HG03442 (cell line): ENCODE measurements at regions not wholly inside any gene's neighbourhood (a gene's known extent, or its start where the extent isn't known, plus 50 kb on each side); places are given as distances from the start of the nearest gene placed in this dataset.

ENCODE experiments used
- ATAC-seq: cut with Tn5 transposase; IDR thresholded peaks from one replicate; pipeline ENCODE4 v1.9.1; 2021; ENCODE audit warnings: mild to moderate bottlenecking, moderate library complexity; ENCODE audit not compliant: unreplicated experiment

DNA sequence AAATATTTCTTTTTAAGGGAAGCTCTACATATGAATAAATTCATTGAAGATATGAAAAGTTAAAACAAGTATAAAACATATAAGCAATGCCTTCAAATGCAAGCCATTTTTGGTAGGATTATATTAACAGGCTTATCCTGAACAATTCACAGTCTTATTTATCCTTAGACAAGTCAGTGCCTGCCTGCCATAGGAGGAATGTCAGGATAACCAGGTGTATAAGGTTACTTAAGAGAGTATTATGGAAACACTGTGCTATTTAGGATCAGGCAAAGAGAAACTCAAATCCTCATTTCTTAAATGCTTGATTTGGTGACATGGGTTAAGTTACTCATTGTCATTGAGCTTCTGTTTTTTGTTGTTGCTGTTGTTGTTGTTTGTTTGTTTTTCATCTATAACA is 2029.9 kb upstream of the AGA start:
- ATAC-seq, result no peak

DNA sequence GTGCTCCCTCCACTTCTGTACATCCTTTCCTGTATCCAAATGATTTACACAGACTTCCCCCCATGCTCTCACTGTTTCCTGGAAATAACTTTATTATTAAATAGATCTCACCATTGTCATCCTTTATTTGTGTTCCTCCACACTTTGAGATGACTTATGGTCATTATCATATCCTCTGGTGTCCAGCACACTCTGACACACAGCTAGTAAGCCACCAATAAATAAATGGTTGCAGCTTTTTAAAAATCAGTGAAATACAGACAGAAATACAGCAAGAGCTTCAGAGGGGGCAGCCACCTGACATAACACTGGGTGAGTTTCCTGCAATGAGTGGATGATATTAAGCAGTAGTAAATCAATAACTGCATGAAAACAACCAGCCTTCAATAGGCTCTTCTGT is 2036.4 kb upstream of the AGA start:
- no peak for ATAC-seq

DNA sequence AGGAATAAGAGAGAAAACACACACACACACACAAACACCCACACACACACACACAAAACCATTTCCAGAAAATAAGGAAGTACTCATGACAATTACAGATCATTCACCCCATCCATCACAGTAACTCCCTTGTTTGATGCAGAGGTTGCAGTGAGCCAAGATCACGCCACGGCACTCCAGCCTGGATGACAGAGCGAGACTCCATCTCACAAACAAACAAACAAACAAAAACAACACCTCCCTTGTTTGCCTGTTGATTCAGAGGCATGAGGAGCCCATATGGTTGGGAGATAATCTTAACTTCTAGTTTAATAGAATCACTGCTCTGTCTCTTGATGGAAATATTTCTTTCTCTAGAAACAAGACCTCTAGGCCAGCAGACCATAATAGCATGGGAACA is 2043.5 kb upstream of the AGA start:
- no peak for ATAC-seq

DNA sequence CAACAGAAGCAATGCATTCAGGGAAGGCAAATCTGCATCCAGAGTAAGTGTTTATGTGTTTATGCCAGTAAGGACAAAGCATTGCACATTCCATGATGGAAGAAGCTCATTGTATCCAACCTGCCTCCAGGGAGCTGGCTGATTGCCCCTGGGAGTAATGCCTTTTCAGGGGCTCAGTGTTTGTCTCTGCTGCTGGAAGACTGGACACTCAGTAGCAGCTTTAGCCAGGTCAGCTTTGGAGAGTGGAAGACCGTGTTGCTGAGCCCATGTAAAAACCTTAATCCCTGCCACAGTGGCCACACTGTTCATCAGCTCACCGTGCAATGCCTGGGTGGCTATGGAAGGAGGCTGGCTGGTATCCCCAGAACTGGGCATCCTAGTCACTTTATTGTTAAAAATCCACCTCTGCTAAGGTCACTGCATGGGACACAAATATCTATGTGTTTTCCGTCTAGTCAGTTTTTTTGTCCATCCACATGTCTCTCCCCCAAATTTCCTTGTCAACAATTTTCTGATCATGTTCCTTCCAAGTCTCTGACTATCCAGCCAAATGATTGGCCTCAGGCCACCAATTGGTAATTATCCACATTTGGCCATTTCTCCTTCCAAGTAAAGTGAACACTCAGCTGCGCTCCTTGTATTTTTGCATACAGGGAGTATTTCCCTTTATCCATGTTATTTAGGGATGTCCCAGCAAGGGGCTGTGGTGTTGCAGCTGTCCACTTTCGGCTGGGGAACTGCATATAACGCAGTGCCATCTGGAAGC is 2044.5 kb upstream of the AGA start:
- no peak for ATAC-seq

DNA sequence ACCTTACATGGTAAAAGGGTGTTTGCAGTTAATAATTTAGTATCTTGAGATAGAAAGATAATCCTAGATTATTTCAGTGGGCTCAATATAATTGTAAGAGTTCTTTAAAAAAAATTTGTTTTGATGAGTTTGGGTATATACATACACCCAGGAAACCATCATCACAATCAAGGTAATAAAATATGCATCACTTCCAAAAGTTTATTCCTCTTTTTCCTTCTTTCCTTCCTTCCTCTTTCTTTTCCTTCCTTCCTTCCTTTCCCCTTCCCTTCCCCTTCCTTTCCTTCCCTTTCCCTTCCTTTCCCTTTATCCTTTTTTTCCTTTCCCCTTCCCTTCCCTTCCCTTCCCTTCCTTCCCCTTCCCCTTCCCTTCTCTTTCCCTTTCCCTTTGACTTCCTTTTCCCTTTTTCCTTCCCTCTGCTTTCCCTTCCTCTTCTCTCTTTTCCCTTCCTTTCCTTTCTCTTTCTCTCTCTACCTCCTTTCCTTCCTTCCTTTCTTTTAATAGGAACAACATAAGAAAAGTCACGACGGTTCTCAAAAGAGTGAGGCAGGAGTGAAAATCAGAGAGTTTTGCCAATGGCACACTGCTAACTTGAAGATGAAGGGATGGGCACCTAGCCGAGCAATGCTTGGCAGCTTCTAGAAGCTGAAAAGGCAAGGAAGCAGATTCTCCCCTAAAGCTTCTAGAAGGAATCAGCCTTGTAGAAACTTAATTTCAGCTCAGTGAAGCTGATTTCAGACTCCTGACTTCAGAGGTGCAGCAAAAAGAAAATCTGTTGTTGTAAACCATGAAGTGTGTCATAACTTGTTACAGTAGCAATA is 2050.2 kb upstream of the AGA start:
- no peak for ATAC-seq

DNA sequence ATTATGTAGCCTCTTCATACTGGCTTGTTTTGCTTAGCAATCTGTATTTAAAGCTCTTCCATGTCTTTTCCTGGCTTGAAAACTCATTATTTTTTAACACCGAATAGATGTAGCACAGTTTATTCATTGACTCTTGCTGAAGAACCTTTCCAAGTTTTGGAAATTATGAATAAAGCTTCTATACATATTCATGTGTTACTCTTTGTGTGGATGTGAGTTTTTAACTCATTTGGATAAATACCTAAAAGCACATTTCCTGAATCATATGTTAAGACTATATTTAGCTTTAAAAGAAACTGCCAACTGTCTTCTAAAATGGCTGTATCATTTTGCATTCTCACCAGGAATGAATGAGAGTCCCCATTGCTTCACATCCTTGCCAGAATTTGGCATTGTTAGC is 2061.7 kb upstream of the AGA start:
- ATAC-seq, result no peak

DNA sequence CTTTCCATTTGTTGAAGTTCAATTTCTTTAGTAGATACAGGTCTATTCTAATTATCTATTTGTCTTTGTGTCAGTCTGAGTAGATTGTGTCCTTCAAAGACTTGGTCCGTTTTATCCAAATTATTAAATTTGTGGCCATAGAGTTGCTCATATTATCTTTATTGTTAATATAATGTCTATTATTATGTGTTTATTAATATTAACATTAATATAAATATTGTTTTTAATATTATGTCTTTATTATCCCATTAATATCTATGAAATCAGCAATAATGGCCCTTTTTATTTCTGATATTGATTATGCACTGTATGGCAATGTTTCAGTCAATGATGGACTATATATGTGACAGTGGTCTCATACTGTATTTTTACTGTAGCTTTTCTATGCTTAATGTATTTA is 2067.3 kb upstream of the AGA start:
- ATAC-seq, result no peak

DNA sequence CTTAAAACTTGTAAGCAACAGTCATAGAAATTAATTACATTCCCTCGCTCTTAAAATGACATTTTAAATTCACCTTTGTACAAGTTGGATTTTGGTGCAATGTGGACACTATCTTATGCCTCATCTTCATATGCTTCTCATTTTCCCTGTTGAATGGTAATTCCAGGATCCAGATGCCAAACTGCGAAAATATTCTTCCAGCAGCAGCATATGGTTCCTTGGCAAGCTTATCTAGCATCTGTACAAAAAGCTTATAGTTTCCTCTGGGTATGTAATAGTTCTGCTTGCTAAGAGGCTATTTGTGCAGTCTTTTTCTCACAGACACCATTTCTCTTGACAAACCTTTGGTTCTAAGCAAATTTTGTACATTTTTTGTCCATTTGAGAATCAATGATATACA is 2079.7 kb upstream of the AGA start:
- no peak for ATAC-seq

DNA sequence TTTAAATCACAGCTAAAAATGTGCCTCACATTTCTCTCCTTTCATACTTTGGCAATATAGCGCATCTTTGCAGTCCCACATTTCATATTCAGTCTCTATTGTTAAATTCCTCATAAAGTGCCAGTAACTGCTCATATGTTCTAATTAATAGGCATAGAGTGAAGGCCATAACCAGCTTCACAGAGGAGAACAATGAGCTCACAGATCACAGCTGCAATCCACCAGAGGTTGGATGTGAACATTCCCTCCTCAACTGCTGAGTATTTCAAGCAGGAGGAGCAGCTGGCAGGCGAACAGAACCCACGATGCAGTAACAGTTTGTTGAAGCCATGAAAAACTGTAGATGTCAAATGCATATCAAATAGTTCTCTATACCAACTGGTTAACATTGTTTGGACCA is 2088.7 kb upstream of the AGA start:
- ATAC-seq, result no peak

DNA sequence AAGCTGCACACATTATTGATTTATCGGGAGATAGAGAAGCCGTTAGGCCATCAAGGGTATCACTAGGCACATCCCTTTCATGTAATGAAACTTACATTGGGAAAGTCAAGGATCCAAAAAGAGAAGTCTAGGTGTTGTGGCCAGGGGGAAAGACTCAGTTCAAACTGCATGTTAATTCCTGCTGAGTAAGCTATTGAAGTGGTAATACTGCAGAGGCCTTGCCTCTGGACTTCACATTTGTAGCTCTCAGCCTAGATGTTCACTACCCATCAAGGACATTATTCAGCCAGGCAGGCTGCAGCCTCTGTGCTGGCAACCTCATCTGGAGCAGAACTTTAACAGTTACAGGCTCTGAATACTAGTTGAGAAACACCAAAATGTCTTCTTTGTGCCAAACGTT is 2094.5 kb upstream of the AGA start:
- no peak for ATAC-seq

DNA sequence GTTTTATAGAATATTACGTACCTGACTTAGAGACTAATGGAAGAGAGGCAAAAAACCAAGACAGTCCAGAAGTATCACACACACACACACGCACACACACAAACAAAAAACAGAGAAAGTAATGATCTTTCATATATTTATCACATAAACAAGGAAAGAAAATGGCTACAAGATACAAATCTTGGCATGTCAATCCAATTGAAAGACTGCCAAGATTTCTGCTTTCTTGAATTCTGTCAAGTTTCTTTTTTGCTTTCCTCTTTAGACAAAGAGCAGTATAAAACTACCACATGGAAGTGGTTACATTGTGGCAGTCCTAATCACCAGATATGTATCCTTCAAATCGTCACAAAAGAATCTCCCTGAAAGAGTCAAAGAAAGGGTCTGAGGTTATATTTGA is 2097.4 kb upstream of the AGA start:
- no peak for ATAC-seq

DNA sequence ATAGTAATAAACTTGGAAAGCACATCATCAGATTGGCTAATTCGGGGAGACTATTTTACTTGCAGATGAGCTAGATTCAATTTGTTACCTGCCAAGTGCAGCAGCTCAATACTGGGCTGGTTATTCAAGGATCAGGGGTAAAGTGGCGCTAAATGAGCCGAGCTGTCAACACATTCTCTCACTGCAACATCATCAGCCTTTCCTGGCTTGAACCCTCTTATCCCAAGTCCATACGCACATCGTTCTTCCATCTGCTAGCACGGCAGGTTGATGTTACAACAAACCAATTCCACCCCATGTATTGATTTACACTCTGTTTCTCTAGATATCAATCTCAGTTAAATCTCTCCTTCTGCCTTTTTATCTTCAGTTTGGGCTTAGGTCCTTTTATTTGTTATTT is 2101.5 kb upstream of the AGA start:
- ATAC-seq, result no peak

DNA sequence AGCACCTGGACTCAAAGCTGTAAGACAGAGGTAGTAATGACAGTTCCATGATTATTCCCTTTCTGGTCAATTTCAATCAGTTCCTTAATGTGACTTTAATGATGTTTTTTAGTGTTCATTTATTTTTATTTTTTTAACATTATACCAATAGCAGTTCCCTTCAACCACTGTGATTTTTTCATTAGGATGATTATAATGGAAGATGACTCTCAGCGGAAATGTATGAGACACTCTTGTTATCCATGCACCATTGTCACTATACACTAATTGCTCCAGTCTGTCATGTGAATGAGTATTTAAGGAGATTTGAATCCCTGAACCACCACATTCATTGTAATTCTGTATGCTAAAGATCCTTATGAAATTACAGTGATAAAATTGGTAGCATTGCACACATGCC is 2102.3 kb upstream of the AGA start:
- no peak for ATAC-seq

DNA sequence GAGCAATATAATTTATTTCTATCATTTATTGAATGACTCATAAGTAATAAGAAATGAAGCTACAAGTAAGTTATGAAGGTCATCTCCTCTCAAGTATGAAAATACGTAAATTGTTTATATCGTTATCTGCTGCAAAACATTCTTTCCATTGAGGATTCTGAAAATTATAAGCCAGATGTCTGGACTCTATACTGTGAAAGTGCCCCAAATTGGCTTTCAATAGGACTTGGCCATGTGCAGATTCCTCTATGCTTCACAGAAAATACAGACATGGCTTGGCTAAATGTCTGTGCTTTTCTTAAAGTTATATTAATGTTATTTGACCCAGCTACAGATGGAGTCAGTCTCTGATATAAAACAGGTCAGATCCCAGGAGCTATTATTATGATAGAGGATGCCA is 2109.9 kb upstream of the AGA start:
- ATAC-seq, result no peak

DNA sequence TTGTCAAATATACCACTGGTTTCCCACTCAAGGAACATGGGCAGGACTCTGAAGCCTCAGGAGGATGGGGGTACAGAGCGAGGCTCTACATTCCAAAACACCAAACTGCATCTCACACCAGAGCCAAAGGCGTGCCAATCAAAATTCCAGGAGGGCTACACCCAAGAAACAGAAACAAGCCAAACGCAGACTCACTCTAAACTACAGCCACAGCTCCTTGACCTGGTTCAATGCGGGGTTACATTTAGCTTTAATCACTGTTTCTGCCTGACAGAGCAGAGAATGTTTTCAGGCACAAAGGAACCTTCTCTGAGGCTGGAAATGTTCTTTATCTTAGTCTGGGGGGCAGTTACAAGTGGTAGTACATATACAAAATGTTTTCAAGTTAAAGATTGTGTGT is 2121.5 kb upstream of the AGA start:
- no peak for ATAC-seq

DNA sequence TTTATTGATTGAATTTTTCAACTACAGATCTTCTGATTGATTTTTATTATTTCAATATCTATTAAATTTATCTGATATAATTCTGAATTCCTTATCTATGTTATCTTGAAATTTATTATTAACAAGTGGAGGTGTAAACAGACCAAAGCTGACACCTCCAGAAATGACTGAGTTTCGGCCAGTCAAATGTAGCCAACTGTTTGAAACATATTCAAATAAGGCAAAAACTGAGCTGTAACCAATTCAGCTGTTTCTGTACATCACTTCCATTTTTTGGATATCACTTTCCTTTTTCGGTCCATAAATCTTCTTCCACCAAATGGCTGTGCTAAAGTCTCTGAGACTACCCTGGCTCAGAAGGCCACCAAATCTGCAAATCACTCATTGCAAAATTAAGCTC is 2127.3 kb upstream of the AGA start:
- no peak for ATAC-seq

DNA sequence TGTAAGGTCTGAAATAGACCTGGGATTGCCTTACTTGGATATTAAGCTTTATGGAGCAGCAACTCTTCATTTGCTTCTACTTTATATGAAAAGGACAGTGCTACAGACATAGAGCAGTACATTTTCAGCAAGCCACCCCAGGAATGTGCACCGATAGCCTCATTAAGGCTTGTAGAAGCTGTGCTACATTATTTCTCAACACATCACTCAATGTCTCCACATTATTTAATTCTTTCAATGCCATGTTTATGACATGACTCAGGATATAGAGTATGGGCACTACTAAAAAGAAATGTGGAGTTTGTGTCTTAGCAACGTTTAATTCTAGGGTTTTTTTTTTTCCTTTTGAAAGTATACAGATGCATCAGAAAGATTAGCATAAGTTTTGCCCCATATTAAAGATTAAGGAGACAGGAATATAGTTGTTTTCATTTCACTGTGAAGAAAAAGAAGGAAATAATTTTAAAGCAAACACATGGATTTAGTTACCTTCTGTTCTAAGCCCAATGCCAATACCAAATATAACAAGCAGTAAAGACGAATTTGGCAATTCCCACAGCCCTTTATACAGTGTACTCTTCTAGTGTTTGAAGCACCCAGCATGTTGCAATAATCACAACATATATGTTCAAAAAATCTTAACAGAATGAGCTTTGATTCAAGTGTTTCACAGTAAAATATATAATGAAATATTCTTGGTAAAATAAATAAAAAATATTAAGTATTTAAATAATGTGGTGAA is 2140.1 kb upstream of the AGA start:
- ATAC-seq, result no peak

DNA sequence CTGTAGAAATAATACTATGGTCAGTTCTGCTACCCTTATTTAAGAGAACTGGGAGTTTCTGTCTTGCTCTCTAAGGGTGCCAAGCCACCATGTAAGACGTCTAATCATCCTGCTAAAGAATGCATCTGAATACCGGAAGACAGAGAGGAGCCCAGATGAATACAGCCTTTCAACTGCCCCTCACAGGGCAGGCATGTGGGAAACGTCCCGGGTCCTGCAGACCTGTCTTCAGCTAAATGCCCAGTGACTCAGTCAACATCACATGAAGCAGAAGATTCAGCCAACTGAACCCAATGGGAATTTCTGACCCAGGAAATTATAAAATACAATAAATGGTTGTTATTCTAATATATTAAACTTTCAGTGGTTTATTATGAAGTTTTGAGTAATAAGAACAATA is 2141.0 kb upstream of the AGA start:
- ATAC-seq, result no peak

DNA sequence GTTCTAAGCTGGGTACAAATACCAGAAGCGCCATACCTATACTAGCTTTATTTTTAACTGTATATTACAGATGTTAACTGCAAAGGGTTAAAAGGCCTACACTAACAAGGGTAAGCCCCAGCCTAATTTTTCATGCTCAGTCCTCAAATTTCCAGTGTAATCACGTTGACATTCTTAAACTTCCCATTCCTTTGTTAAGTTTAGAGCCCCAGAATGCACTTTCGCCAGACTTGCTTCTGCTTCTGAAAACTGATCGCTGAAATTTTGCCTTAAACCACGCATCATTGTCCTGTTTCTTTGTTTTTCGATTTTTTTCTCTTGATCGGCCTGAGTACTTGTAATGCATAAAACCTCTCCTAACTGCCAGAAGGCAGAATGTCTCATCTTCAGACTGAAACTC is 2141.9 kb upstream of the AGA start:
- no peak for ATAC-seq

DNA sequence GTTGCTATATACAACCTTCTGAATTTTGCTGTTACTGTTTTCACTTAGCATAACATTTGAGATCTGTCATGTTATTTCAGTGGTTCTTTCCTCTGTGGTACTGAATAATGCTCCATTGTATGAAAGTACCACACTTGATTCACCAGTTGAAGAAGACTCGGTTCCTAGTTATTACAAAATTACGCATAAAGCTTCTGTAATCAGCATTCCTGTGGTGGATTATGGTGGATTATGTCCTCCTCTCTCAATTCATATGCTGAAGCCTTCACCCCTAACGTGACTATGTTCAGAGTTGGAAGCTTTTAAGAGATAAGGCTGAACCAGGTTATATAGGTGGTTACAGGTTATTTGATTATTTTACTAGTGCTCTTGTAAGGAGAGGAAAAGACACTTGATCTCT is 2143.5 kb upstream of the AGA start:
- no peak for ATAC-seq

DNA sequence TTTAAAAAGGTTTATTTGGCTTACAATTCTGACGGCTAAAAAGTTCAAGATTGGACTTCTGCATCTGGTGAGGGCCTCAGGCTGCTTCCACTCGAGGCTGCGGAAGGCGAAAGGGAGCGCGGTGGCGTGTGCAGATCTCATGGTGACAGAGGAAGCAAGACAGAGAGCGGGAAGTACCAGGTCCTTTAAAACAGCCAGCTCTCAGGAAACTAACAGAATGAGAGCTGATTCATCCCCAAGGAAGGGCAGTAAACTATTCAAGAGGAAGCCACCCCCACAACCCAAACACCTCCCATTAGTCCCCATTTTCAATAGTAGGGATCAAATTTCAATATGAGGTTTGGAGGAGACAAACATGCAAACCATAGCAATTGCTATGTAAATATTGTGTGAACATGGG is 2144.2 kb upstream of the AGA start:
- ATAC-seq, result no peak
